ENCODE measurements at regions not wholly inside any gene's neighbourhood (a gene's known extent, or its start where the extent isn't known, plus 50 kb on each side); places are given as distances from the start of the nearest gene placed in this dataset.

- ATAC-seq (replicated peaks), result no peak
- no peak overlapping the region for H3K4me3 Mint-ChIP-seq
- no peaks in the 10 kb centered on the region for H3K4me1 Mint-ChIP-seq
- H3K9me3 Mint-ChIP-seq, result peaks cover 0 to 2% of the 10 kb centered on the region in 2 donors
- H3K36me3 Mint-ChIP-seq, result no peaks in the 10 kb centered on the region
- no peak overlapping the region for H3K27ac Mint-ChIP-seq
- no peaks in the 10 kb centered on the region for H3K27me3 Mint-ChIP-seq
- no peak for DNase-seq
Observed at GRCh38 chr5:166369807-166370206, 1921.6 kb upstream of the WWC1 start.

DNA sequence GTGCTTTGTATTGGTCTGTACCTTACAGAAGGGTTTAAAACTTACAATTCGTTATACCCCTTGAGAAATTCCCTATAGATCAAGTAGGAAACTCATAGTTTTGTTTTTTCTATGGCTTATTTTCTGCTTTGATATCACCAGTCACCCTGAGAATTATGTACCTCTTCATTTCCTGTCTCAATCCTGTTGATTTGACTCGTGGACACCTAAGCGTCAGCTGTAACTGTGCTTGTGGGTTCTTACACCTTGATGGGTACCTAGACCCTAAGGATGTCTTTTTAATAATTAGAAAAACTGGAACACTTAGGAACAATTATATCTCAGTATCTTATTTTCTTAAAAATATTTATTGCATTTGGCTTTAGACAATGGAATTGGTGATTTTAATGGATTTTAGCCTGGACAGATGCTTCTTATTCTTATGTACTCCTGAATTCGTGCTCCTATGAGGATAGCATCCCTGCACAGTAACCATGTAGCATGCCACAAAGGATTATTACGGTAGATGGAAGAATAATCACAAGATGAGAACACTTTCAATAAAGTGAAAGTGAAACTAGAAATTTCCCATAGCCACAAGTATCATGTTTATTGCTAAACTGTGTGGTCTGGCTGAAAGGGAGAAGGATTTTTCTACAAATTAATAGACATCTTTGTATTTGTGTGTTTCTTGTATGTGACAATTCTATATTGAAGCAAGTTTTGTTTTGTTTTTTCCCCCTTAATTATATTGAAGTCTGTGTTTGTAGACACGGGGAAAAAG is 1920.3 kb upstream of the WWC1 start:
- ATAC-seq (replicated peaks) (no peak), DNase-seq (no peak)
- H3K9me3 Mint-ChIP-seq, result no peaks in the 10 kb centered on the region
- no peaks in the 10 kb centered on the region for H3K36me3 Mint-ChIP-seq
- H3K27me3 Mint-ChIP-seq, result no peaks in the 10 kb centered on the region
- no peak overlapping the region for H3K27ac Mint-ChIP-seq
- no peaks in the 10 kb centered on the region for H3K4me1 Mint-ChIP-seq
- H3K4me3 Mint-ChIP-seq, result no peak overlapping the region

DNA sequence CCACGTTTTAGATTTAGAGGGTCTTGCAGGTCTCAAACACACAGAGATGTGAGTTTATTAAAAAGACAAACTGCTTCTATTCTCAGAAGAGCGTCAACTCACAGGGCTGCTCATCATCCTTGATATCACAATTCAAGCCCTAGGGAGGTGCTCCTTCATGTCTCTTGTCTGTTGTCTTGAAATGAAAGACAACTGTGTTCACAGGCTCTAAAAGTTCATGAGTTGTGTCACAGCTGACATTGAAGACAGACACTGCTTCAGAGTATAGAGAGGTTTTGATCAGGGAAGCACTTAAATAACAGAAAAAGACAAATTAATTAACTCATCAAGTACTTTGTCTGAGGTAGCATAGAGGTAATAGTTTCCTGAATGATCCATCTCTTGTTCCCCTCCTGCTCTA is 1917.6 kb upstream of the WWC1 start:
- no peaks in the 10 kb centered on the region for H3K27me3 Mint-ChIP-seq
- H3K4me1 Mint-ChIP-seq, result no peaks in the 10 kb centered on the region
- H3K4me3 Mint-ChIP-seq, result no peak overlapping the region
- no peaks in the 10 kb centered on the region for H3K36me3 Mint-ChIP-seq
- no peak for ATAC-seq (replicated peaks)
- no peak overlapping the region for H3K27ac Mint-ChIP-seq
- DNase-seq, result no peak
- H3K9me3 Mint-ChIP-seq, result peaks cover 0 to 3% of the 10 kb centered on the region in 2 donors

GRCh38 chr5:166377756-166378155 is 1913.7 kb upstream of the WWC1 start:
- no peak for DNase-seq
- no peak overlapping the region for H3K4me3 Mint-ChIP-seq
- H3K4me1 Mint-ChIP-seq, result no peaks in the 10 kb centered on the region
- ATAC-seq (replicated peaks), result no peak
- peaks cover 10 to 12% of the 10 kb centered on the region in 2 donors for H3K9me3 Mint-ChIP-seq
- no peak overlapping the region for H3K27ac Mint-ChIP-seq
- H3K27me3 Mint-ChIP-seq, result no peaks in the 10 kb centered on the region
- H3K36me3 Mint-ChIP-seq, result no peaks in the 10 kb centered on the region

- ATAC-seq (replicated peaks) (no peak), DNase-seq (no peak)
- no peaks in the 10 kb centered on the region for H3K36me3 Mint-ChIP-seq
- H3K9me3 Mint-ChIP-seq, result peaks cover 10 to 12% of the 10 kb centered on the region in 2 donors
- no peak overlapping the region for H3K27ac Mint-ChIP-seq
- H3K4me3 Mint-ChIP-seq, result no peak overlapping the region
- H3K4me1 Mint-ChIP-seq, result no peaks in the 10 kb centered on the region
- H3K27me3 Mint-ChIP-seq, result no peaks in the 10 kb centered on the region
Observed at GRCh38 chr5:166379517-166379916, 1911.9 kb upstream of the WWC1 start.

GRCh38 chr5:166382031-166382430 is 1909.4 kb upstream of the WWC1 start:
- H3K27me3 Mint-ChIP-seq, result no peaks in the 10 kb centered on the region
- no peak overlapping the region for H3K27ac Mint-ChIP-seq
- ATAC-seq (replicated peaks) (no peak), DNase-seq (no peak)
- H3K4me3 Mint-ChIP-seq, result no peak overlapping the region
- H3K9me3 Mint-ChIP-seq, result peaks cover 11 to 12% of the 10 kb centered on the region in 2 donors
- H3K4me1 Mint-ChIP-seq, result no peaks in the 10 kb centered on the region
- no peaks in the 10 kb centered on the region for H3K36me3 Mint-ChIP-seq

DNA sequence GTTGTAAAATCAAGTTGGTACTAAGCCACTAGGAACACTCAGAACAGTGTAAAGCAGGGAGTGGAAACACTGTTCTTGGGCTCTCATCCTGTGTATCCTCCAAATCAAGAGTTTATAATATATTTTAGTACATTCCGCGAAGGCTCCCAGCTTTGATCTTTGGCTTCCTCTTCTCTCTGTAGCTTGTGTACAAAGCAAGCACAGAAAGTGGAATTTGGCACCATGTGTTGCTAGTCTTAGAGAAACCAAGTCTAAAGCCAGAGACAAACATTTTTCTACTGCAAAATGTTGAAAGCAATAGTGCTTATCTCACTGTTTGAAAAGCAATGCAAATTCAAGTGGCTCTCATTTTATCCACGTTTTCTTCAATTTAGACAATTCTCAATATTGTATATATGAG is 1893.3 kb upstream of the WWC1 start:
- DNase-seq (no peak), ATAC-seq (replicated peaks) (no peak)
- H3K36me3 Mint-ChIP-seq, result no peaks in the 10 kb centered on the region
- no peaks in the 10 kb centered on the region for H3K4me1 Mint-ChIP-seq
- peaks cover 0 to 7% of the 10 kb centered on the region in 2 donors for H3K9me3 Mint-ChIP-seq
- no peak overlapping the region for H3K4me3 Mint-ChIP-seq
- H3K27ac Mint-ChIP-seq, result no peak overlapping the region
- no peaks in the 10 kb centered on the region for H3K27me3 Mint-ChIP-seq

GRCh38 chr5:166399781-166400180 is 1891.7 kb upstream of the WWC1 start:
- ATAC-seq (replicated peaks) (no peak), DNase-seq (no peak)
- H3K27me3 Mint-ChIP-seq, result no peaks in the 10 kb centered on the region
- no peaks in the 10 kb centered on the region for H3K36me3 Mint-ChIP-seq
- H3K27ac Mint-ChIP-seq, result no peak overlapping the region
- peaks cover 0 to 8% of the 10 kb centered on the region in 2 donors for H3K9me3 Mint-ChIP-seq
- H3K4me1 Mint-ChIP-seq, result no peaks in the 10 kb centered on the region
- H3K4me3 Mint-ChIP-seq, result no peak overlapping the region

DNA sequence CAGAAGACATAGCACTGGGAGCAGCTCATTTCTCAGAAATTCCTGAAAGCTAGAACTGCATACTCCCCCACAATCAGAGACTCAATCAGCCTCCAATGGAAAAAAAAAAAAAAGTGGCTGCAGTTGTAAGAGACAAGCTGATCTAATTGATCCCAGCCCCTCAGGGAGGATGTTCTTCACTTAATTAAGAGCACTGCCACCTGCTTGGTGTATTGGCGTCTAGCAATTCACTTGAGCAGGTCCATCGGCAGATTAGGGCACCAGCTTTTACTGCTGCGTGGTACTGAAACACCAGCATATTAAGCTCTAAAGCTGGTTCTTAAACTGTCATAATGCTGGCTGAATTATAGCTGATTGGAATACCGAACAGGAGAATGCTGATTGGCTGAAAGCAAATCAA is 1890.1 kb upstream of the WWC1 start:
- Mint-ChIP-seq H3K4me1 (no peaks in the 10 kb centered on the region), H3K27me3 (no peaks in the 10 kb centered on the region), H3K4me3 (no peak overlapping the region), H3K36me3 (no peaks in the 10 kb centered on the region), H3K27ac (no peak overlapping the region), H3K9me3 (peaks cover 0 to 9% of the 10 kb centered on the region in 2 donors)
- no peak for ATAC-seq (replicated peaks)
- no peak for DNase-seq

DNA sequence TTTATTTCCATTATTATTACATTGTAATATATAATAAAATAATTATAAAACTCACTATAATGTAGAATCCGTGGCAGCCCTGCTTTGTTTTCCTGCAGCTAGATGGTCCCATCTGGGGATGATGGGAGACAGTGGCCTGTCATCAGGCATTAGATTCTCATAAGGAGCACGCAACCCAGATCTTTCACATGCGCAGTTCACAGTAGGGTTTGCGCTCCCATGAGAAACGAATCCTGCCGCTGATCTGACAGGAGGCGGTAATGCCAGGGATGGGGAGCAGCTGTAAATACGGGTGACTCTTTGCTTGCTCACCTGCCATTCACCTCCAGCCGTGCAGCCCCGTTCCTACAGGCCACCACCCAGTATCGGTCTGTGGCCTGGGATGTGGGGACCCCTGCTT is 1879.3 kb upstream of the WWC1 start:
- Mint-ChIP-seq H3K4me1 (no peaks in the 10 kb centered on the region), H3K27me3 (no peaks in the 10 kb centered on the region), H3K27ac (no peak overlapping the region), H3K9me3 (peaks cover 4% of the 10 kb centered on the region in 2 donors), H3K36me3 (no peaks in the 10 kb centered on the region), H3K4me3 (no peak overlapping the region)
- DNase-seq, result no peak
- no peak for ATAC-seq (replicated peaks)

GRCh38 chr5:166427211-166427610 is 1864.2 kb upstream of the WWC1 start:
- DNase-seq (no peak), ATAC-seq (replicated peaks) (no peak)
- no peak overlapping the region for H3K4me3 Mint-ChIP-seq
- H3K4me1 Mint-ChIP-seq, result no peaks in the 10 kb centered on the region
- peaks cover 8 to 14% of the 10 kb centered on the region in 2 donors for H3K9me3 Mint-ChIP-seq
- no peak overlapping the region for H3K27ac Mint-ChIP-seq
- H3K36me3 Mint-ChIP-seq, result no peaks in the 10 kb centered on the region
- no peaks in the 10 kb centered on the region for H3K27me3 Mint-ChIP-seq

DNA sequence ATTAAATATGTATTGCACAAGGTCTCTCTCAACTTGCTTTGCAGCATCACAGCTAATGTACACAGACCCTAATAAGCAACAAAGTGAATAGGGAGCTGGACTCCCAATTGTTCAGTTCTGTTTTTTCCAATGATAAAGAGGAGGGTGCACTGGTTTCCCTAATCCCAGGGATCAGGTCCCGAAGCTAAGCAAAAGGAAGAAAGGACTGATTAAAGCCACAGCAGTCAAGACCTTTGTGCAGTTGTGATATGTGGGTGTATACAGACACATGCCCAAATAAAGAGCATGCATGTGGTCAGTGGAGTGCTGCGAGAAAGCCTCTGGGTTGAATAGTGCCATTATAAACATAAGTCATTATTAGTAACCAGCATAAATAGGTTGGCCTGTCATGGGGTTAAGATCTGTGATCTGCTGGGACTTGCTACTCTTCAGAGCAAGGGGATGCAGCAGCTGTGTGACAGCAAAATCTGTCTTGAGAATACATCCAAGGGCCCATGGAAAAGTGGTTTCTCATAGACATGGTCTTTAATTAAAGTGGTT is 1863.1 kb upstream of the WWC1 start:
- ATAC-seq (replicated peaks) (no peak), DNase-seq (no peak)
- no peak overlapping the region for H3K27ac Mint-ChIP-seq
- H3K4me3 Mint-ChIP-seq, result no peak overlapping the region
- no peaks in the 10 kb centered on the region for H3K36me3 Mint-ChIP-seq
- H3K9me3 Mint-ChIP-seq, result peaks cover 8 to 14% of the 10 kb centered on the region in 2 donors
- no peaks in the 10 kb centered on the region for H3K27me3 Mint-ChIP-seq
- H3K4me1 Mint-ChIP-seq, result no peaks in the 10 kb centered on the region

DNA sequence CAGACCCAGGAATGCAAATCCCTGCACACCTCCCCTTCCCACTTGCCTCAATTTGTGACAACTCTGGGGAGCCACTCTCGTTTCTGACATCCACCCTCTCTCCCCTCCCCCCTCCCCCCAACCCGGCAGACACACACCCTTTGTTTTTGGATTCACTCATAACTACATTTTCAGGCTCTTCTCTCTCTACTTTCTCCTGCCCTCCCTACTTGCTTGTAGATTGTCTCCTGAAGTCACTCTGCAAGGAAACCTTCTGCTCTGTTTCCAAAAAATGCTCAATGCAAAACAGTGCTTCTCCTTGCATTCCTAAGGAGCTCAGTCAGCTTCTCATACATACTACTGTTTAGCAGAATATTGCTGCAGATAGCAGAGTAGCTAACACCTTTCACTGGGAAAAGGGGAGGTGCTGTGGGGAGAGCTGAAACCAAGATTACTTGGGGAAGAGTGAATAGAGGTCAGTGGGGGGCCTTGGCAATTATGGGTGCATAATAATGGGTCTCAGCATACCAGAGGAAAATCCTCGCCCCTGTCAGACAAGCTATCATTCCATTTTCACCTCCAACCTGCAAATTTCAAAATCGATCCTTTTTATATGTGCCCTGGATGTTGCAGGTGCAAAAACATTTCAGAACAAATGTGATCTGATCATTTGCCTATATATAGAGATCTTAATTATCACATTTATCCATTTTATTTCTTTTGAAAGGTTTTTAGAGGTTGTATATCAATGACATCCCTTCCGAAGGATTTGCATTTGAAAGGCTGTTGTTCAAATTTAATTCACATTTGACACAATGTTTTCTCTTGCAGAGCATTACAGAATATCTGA is 1860.7 kb upstream of the WWC1 start:
- Mint-ChIP-seq H3K27ac (no peak overlapping the region), H3K27me3 (no peaks in the 10 kb centered on the region), H3K9me3 (peaks cover 7 to 9% of the 10 kb centered on the region in 2 donors), H3K4me3 (no peak overlapping the region), H3K4me1 (no peaks in the 10 kb centered on the region), H3K36me3 (no peaks in the 10 kb centered on the region)
- DNase-seq (no peak), ATAC-seq (replicated peaks) (no peak)

- no peak for ATAC-seq (replicated peaks)
Observed at GRCh38 chr5:166431456-166431855, 1860.0 kb upstream of the WWC1 start.

DNA sequence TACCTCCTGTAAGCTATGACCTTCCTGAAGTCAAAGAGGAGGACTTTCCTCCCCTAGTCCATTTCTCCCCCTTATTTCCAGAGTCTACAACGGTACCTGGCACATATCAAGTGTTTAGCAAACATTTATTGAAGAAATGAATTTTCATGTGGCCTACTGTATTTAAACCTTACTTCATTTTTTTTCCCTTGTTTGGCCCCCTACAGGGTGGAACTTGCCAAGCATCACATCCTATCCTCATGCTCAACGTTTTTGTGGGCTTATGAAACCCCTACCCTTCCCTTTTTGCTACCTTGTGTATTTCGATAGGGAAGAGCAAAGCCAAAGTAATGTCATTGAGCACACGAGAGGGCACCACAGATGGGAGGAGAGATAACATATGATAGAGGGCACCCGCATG is 1857.8 kb upstream of the WWC1 start:
- H3K9me3 Mint-ChIP-seq, result peaks cover 3 to 6% of the 10 kb centered on the region in 2 donors
- no peak for ATAC-seq (replicated peaks)
- H3K4me1 Mint-ChIP-seq, result no peaks in the 10 kb centered on the region
- no peak for DNase-seq
- no peak overlapping the region for H3K27ac Mint-ChIP-seq
- no peak overlapping the region for H3K4me3 Mint-ChIP-seq
- no peaks in the 10 kb centered on the region for H3K36me3 Mint-ChIP-seq
- H3K27me3 Mint-ChIP-seq, result no peaks in the 10 kb centered on the region

More at GRCh38 chr5:166431456-166431855, 1860.0 kb upstream of the WWC1 start:
- Mint-ChIP-seq H3K4me3 (no peak overlapping the region), H3K27me3 (no peaks in the 10 kb centered on the region), H3K36me3 (no peaks in the 10 kb centered on the region), H3K4me1 (no peaks in the 10 kb centered on the region), H3K27ac (no peak overlapping the region), H3K9me3 (peaks cover 7 to 9% of the 10 kb centered on the region in 2 donors)
- DNase-seq, result no peak

All from stimulated activated naive B cell treated with anti-CD40 and anti-IgM and Interleukin-4, amounts not matched to agents 10 μg/mL and 1 μg/mL and 100 μg/mL, for 72 hours (primary cell).